Loucy (cell line): ENCODE measurements at regions not wholly inside any gene's neighbourhood (a gene's known extent, or its start where the extent isn't known, plus 50 kb on each side); places are given as distances from the start of the nearest gene placed in this dataset.
A peak's percentile ranks its signal among the peaks of the same experiment; 100 is the strongest.

Experiments used
- H2AFZ ChIP-seq: fragments of 200-600 bp; sonication (generic); 2 replicates; pipeline ENCODE4 v1.6.0; 2016; ENCODE audit warnings: antibody characterized with exemption, mild to moderate bottlenecking, low read length, moderate library complexity
- H3F3A ChIP-seq: fragments of 200-600 bp; 2 replicates; pipeline ENCODE4 v1.6.0; 2016; ENCODE audit warnings: antibody characterized with exemption, low read depth, mild to moderate bottlenecking
- H3K27me3 ChIP-seq: fragments of 200-600 bp; sonication (generic); 2 replicates; pipeline ENCODE4 v1.6.1; 2014; ENCODE audit warnings: low read length, mild to moderate bottlenecking; ENCODE audit not compliant: insufficient read depth, poor library complexity, severe bottlenecking
- H3K36me3 ChIP-seq: fragments of 200-600 bp; sonication (generic); 2 replicates; pipeline ENCODE4 v1.6.1; 2016; ENCODE audit warnings: low read length; ENCODE audit not compliant: insufficient read depth
- H3K4me1 ChIP-seq: fragments of 200-600 bp; sonication (generic); 2 replicates; pipeline ENCODE4 v1.5.1; 2014; ENCODE audit warnings: low read length, mild to moderate bottlenecking; ENCODE audit not compliant: insufficient read depth, poor library complexity, severe bottlenecking
- H3K4me2 ChIP-seq: fragments of 200-600 bp; sonication (generic); 2 replicates; pipeline ENCODE4 v1.6.0; 2014; ENCODE audit warnings: antibody characterized with exemption, low read length, low read depth, mild to moderate bottlenecking; ENCODE audit not compliant: poor library complexity, severe bottlenecking
- H3K4me3 ChIP-seq: fragments of 200-600 bp; sonication (generic); 2 replicates; pipeline ENCODE4 v1.5.1; 2014; ENCODE audit warnings: low read length, mild to moderate bottlenecking, mixed read lengths; ENCODE audit not compliant: poor library complexity, severe bottlenecking
- H3K79me2 ChIP-seq: fragments of 200-600 bp; sonication (generic); 2 replicates; pipeline ENCODE4 v1.6.1; 2014; ENCODE audit warnings: low read length; ENCODE audit not compliant: insufficient read depth
- H3K9ac ChIP-seq: fragments of 200-600 bp; sonication (generic); 2 replicates; pipeline ENCODE4 v1.6.0; 2014; ENCODE audit warnings: mild to moderate bottlenecking, low read depth, low read length, moderate library complexity; ENCODE audit not compliant: poor library complexity, severe bottlenecking
- H3K9me2 ChIP-seq: fragments of 200-600 bp; sonication (generic); replicated peaks from 2 replicates; pipeline ENCODE4 v1.6.1; 2016; ENCODE audit warnings: low read depth, low read length, mixed read lengths
- H3K9me3 ChIP-seq: fragments of 200-600 bp; sonication (generic); 2 replicates; pipeline ENCODE4 v1.6.1; 2014; ENCODE audit warnings: mild to moderate bottlenecking, antibody characterized with exemption, low read length, low read depth; ENCODE audit not compliant: insufficient read depth
- H4K20me1 ChIP-seq: fragments of 200-600 bp; sonication (generic); 2 replicates; pipeline ENCODE4 v1.6.0; 2014; ENCODE audit warnings: antibody characterized with exemption, low read length, mild to moderate bottlenecking; ENCODE audit not compliant: insufficient read depth, poor library complexity, severe bottlenecking
- CTCF ChIP-seq: fragments of 200-600 bp; sonication (generic); conservative IDR thresholded peaks from 2 replicates; pipeline ENCODE4 v1.5.1; 2014; ENCODE audit warnings: mild to moderate bottlenecking, antibody characterized with exemption, low read length
- EZH2phosphoT487 ChIP-seq: fragments of 200-600 bp; IDR thresholded peaks from 2 replicates; pipeline ENCODE4 v1.6.1; 2018; ENCODE audit warnings: antibody characterized with exemption, mild to moderate bottlenecking, moderate library complexity, borderline replicate concordance

- no peaks in the 10 kb centered on the region for H3K36me3 ChIP-seq
- no peaks in the 10 kb centered on the region for H3K27me3 ChIP-seq
- H3K4me3 ChIP-seq: no peak overlapping the region
- H3K4me1 ChIP-seq: no peaks in the 10 kb centered on the region
- H3K79me2 ChIP-seq: no peaks in the 10 kb centered on the region
- no peaks in the 10 kb centered on the region for H3F3A ChIP-seq
- no peaks in the 10 kb centered on the region for H4K20me1 ChIP-seq
- TF ChIP-seq CTCF: no peak
- TF ChIP-seq EZH2phosphoT487: no peak
- H2AFZ ChIP-seq: no peak overlapping the region
- no peak overlapping the region for H3K9ac ChIP-seq
- no peaks in the 10 kb centered on the region for H3K9me3 ChIP-seq
- H3K4me2 ChIP-seq: no peak overlapping the region
- no peaks in the 10 kb centered on the region for H3K9me2 ChIP-seq
Measured at GRCh38 chr4:57193209-57193810, 83.1 kb upstream of the IGFBP7 start.

GRCh38 chr4:57191523-57192034, 81.4 kb upstream of the IGFBP7 start:
- no peaks in the 10 kb centered on the region for H3K79me2 ChIP-seq
- no peaks in the 10 kb centered on the region for H3K36me3 ChIP-seq
- H4K20me1 ChIP-seq: no peaks in the 10 kb centered on the region
- H3K9ac ChIP-seq: no peak overlapping the region
- H2AFZ ChIP-seq: no peak overlapping the region
- H3K27me3 ChIP-seq: no peaks in the 10 kb centered on the region
- H3K9me2 ChIP-seq: no peaks in the 10 kb centered on the region
- no peaks in the 10 kb centered on the region for H3K4me1 ChIP-seq
- TF ChIP-seq EZH2phosphoT487 (no peak), CTCF (no peak)
- H3F3A ChIP-seq: no peaks in the 10 kb centered on the region
- H3K9me3 ChIP-seq: no peaks in the 10 kb centered on the region
- no peak overlapping the region for H3K4me3 ChIP-seq
- H3K4me2 ChIP-seq: no peak overlapping the region

DNA sequence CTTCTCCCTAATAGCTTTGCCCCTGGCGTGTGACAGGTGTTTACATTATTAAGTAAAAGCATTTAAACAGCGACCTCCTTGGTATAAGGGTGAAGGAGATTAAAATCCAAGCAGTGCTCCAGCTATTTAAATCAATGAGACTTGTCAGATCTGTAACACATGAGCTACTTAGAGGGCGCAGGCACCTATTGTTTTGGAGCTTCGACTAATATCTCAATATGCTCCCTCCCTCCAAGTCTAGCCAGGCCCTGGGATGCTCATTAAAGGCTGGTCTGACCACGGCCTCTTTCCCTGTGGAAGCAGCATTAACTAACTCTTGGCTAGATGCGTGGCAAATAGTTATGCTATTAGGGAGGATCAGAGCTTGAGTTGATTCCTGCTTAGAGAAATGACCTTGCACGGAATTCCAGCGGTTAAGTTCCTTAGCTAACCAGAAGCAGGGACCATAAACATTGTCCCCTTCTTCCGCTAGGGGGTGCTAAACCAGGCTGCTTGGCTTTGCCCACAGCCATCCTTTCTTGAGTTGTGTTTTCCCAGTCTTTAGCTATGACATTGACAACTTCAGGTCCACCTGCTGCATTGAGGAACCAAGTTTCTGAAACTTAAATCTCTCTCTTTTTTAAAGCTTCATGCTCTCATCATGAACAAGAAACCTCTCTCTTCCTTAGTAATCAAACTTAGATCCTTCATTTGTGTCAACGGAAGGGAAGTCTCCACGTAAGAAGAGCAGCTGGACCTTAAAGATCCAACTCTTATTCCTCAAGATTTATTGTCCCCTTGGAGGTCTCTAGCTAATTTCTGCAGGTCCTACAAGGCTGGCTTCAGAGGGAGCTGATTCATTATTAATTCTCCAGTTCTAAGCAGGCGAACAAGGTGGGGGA, 80.7 kb upstream of the IGFBP7 start:
- Histone ChIP-seq H3K4me1 (peaks cover 7% of the 10 kb centered on the region), H3K9me3 (no peaks in the 10 kb centered on the region), H3K9ac (no peak overlapping the region), H4K20me1 (no peaks in the 10 kb centered on the region), H3K36me3 (no peaks in the 10 kb centered on the region), H3K79me2 (no peaks in the 10 kb centered on the region), H3K9me2 (no peaks in the 10 kb centered on the region), H3K4me3 (no peak overlapping the region), H3K4me2 (no peak overlapping the region), H2AFZ (no peak overlapping the region), H3F3A (no peaks in the 10 kb centered on the region), H3K27me3 (no peaks in the 10 kb centered on the region)
- TF ChIP-seq CTCF (peak; percentile 96), EZH2phosphoT487 (no peak)
